ENCODE measurements at regions not wholly inside any gene's neighbourhood (a gene's known extent, or its start where the extent isn't known, plus 50 kb on each side); places are given as distances from the start of the nearest gene placed in this dataset.

DNA sequence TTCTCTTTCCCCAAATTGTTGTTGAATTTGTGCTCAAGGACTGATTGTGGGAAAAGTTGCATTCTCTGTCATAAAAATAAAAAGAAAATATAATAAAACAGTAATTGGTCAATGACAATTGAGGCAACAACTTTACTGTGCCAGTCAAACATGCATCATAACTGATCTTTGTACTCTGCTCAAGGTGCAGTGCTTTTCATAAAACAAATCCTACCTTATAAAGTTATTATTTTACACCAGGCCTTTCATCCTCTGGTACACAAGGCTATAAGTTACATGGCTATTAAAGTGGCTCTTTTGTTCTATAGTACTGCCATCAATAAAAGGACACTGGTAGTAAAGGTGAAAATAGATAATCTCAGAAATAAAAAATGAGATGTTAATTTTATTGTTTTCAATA, 761.9 kb downstream of the SATB2 start:
- TF ChIP-seq, protein P1, sequence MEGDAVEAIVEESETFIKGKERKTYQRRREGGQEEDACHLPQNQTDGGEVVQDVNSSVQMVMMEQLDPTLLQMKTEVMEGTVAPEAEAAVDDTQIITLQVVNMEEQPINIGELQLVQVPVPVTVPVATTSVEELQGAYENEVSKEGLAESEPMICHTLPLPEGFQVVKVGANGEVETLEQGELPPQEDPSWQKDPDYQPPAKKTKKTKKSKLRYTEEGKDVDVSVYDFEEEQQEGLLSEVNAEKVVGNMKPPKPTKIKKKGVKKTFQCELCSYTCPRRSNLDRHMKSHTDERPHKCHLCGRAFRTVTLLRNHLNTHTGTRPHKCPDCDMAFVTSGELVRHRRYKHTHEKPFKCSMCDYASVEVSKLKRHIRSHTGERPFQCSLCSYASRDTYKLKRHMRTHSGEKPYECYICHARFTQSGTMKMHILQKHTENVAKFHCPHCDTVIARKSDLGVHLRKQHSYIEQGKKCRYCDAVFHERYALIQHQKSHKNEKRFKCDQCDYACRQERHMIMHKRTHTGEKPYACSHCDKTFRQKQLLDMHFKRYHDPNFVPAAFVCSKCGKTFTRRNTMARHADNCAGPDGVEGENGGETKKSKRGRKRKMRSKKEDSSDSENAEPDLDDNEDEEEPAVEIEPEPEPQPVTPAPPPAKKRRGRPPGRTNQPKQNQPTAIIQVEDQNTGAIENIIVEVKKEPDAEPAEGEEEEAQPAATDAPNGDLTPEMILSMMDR (IDR thresholded peaks at IDR 0.05), result no peak
- no peak for TF ChIP-seq POLR2A (IDR thresholded peaks at IDR 0.05; ENCODE audit: low read depth)

Measured in esophagus muscularis mucosa (tissue), 3 donors.